ENCODE measurements at regions not wholly inside any gene's neighbourhood (a gene's known extent, or its start where the extent isn't known, plus 50 kb on each side); places are given as distances from the start of the nearest gene placed in this dataset.
"Not testable (repeated sequence)": the region's sequence is repeated elsewhere in the genome, so short reads cannot be mapped to it uniquely, and the experiment has no call there.

- no peak for DNase-seq
These were observed 99.6 kb upstream of the TNP1 start for GRCh38 chr2:216959433-216959832.

- DNase-seq, result no peak
These were observed 97.1 kb upstream of the TNP1 start for GRCh38 chr2:216956820-216957493.

GRCh38 chr2:216951171-216951570 is 91.3 kb upstream of the TNP1 start:
- no peak for DNase-seq

GRCh38 chr2:216950547-216950946 is 90.7 kb upstream of the TNP1 start:
- DNase-seq, result no peak

- DNase-seq, result no peak
These were observed 90.0 kb upstream of the TNP1 start for GRCh38 chr2:216949700-216950413.

GRCh38 chr2:216947055-216947454 is 87.2 kb upstream of the TNP1 start:
- no peak for DNase-seq

GRCh38 chr2:216944733-216945132 is 84.9 kb upstream of the TNP1 start:
- DNase-seq, result no peak

GRCh38 chr2:216943109-216943508 is 83.2 kb upstream of the TNP1 start:
- DNase-seq, result no peak

GRCh38 chr2:216942465-216942864 is 82.6 kb upstream of the TNP1 start:
- DNase-seq, result no peak

GRCh38 chr2:216942016-216942415 is 82.2 kb upstream of the TNP1 start:
- DNase-seq, result no peak

- no peak for DNase-seq
These were observed 77.1 kb upstream of the TNP1 start for GRCh38 chr2:216936954-216937357.

- DNase-seq, result no peak
These were observed 74.8 kb upstream of the TNP1 start for GRCh38 chr2:216934623-216935022.

- no peak for DNase-seq
These were observed 74.3 kb upstream of the TNP1 start for GRCh38 chr2:216934151-216934550.

- no peak for DNase-seq
These were observed 73.1 kb upstream of the TNP1 start for GRCh38 chr2:216932863-216933548.

- DNase-seq, result no peak
These were observed 72.4 kb upstream of the TNP1 start for GRCh38 chr2:216932113-216932862.

- no peak for DNase-seq
These were observed 70.9 kb upstream of the TNP1 start for GRCh38 chr2:216930716-216931115.

- not testable (repeated sequence) for DNase-seq
These were observed 69.5 kb upstream of the TNP1 start for GRCh38 chr2:216929338-216929737.

- no peak for DNase-seq
These were observed 67.3 kb upstream of the TNP1 start for GRCh38 chr2:216927163-216927562.

GRCh38 chr2:216925636-216926366 is 65.9 kb upstream of the TNP1 start:
- no peak for DNase-seq

- DNase-seq, result no peak
These were observed 65.1 kb upstream of the TNP1 start for GRCh38 chr2:216925006-216925405.

GRCh38 chr2:216923706-216924105 is 63.8 kb upstream of the TNP1 start:
- DNase-seq, result no peak

GRCh38 chr2:216922175-216922780 is 62.4 kb upstream of the TNP1 start:
- DNase-seq, result no peak
